Endothelial cell (in vitro differentiated cells): ENCODE measurements at regions not wholly inside any gene's neighbourhood (a gene's known extent, or its start where the extent isn't known, plus 50 kb on each side); places are given as distances from the start of the nearest gene placed in this dataset.

Experiments used
- DNase-seq: peaks from one replicate; pipeline ENCODE4 v3.0.0; 2021; ENCODE audit warnings: low spot score
- H3K27ac Mint-ChIP-seq: one replicate; pipeline ENCODE4 v1.8.0; 2021; ENCODE audit warnings: mixed read lengths, inconsistent platforms; ENCODE audit not compliant: unreplicated experiment
- H3K27me3 Mint-ChIP-seq: one replicate; pipeline ENCODE4 v1.8.0; 2021; ENCODE audit warnings: mild to moderate bottlenecking, moderate library complexity, mixed read lengths, inconsistent platforms; ENCODE audit not compliant: unreplicated experiment
- H3K36me3 Mint-ChIP-seq: one replicate; pipeline ENCODE4 v1.8.0; 2021; ENCODE audit warnings: mild to moderate bottlenecking, low read depth, mixed read lengths, inconsistent platforms; ENCODE audit not compliant: unreplicated experiment
- H3K4me1 Mint-ChIP-seq: one replicate; pipeline ENCODE4 v1.8.0; 2021; ENCODE audit warnings: mild to moderate bottlenecking, mixed read lengths, inconsistent platforms; ENCODE audit not compliant: unreplicated experiment
- H3K4me3 Mint-ChIP-seq: one replicate; pipeline ENCODE4 v1.8.0; 2021; ENCODE audit warnings: mild to moderate bottlenecking, mixed read lengths, inconsistent platforms; ENCODE audit not compliant: unreplicated experiment
- H3K9me3 Mint-ChIP-seq: one replicate; pipeline ENCODE4 v1.8.0; 2021; ENCODE audit warnings: mixed read lengths, inconsistent platforms; ENCODE audit not compliant: unreplicated experiment
- CTCF ChIP-seq: fragments of 200-600 bp; sonication (generic); IDR thresholded peaks from one replicate; pipeline ENCODE4 v1.5.0; 2021; ENCODE audit warnings: antibody characterized with exemption; ENCODE audit not compliant: unreplicated experiment

- peaks cover 28% of the 10 kb centered on the region for H3K36me3 Mint-ChIP-seq
- H3K27me3 Mint-ChIP-seq = no peaks in the 10 kb centered on the region
- TF ChIP-seq CTCF = no peak
- no peak for DNase-seq
- H3K9me3 Mint-ChIP-seq = no peaks in the 10 kb centered on the region
- H3K4me3 Mint-ChIP-seq = no peak overlapping the region
- peaks cover 28% of the 10 kb centered on the region for H3K4me1 Mint-ChIP-seq
- no peak overlapping the region for H3K27ac Mint-ChIP-seq
Observed at GRCh38 chr18:23359421-23359820, 93.7 kb upstream of the RIOK3 start.

DNA sequence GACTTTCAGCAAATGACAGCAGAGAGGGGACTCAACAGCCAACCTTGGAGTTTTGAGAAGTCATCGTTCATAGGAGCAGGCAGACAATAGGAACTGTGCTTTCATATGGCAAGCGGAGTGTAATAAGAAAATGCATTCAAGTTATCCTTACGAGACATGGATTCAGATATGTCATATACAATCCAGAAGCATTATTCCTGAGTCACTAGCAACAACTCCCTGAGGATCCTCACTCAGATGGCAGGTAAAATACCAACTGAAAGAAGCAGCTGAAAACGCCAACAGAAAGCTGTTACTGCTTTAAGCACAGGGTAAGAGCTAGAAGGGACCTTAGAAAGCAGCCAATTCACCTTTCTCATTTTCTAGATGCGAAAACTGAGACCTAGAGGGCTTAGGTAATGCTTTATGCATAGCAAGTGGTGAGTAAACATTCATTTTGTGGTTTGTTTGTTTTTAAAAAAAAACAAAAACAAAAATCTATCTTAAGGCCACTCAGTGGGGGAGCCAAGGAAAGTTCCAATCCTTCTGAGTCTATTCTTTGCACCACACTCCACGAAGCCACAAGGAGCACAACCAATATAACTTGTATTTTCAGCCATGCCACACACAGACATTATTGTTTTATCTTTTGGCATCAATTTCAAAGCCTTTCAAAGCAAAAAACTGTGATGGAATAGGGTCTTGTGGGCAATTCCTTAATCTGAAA, 89.1 kb upstream of the RIOK3 start:
- peaks cover 4% of the 10 kb centered on the region for H3K36me3 Mint-ChIP-seq
- no peaks in the 10 kb centered on the region for H3K9me3 Mint-ChIP-seq
- H3K4me1 Mint-ChIP-seq = peaks cover 6% of the 10 kb centered on the region
- no peak overlapping the region for H3K4me3 Mint-ChIP-seq
- H3K27ac Mint-ChIP-seq = no peak overlapping the region
- H3K27me3 Mint-ChIP-seq = no peaks in the 10 kb centered on the region
- TF ChIP-seq CTCF = no peak
- no peak for DNase-seq

- no peak overlapping the region for H3K27ac Mint-ChIP-seq
- no peak for DNase-seq
- H3K36me3 Mint-ChIP-seq = peaks cover 4% of the 10 kb centered on the region
Observed at GRCh38 chr18:23365602-23366001, 87.5 kb upstream of the RIOK3 start.

GRCh38 chr18:23369266-23369665, 83.8 kb upstream of the RIOK3 start:
- Mint-ChIP-seq H3K27me3 (peaks cover 5% of the 10 kb centered on the region), H3K9me3 (no peaks in the 10 kb centered on the region), H3K36me3 (no peaks in the 10 kb centered on the region), H3K4me1 (peaks cover 20% of the 10 kb centered on the region), H3K27ac (no peak overlapping the region), H3K4me3 (no peak overlapping the region)
- DNase-seq = no peak
- TF ChIP-seq CTCF = no peak

More at GRCh38 chr18:23365602-23366001, 87.5 kb upstream of the RIOK3 start:
- H3K27me3 Mint-ChIP-seq = no peaks in the 10 kb centered on the region
- no peak for TF ChIP-seq CTCF
- H3K4me1 Mint-ChIP-seq = peaks cover 3% of the 10 kb centered on the region
- H3K4me3 Mint-ChIP-seq = no peak overlapping the region
- H3K9me3 Mint-ChIP-seq = no peaks in the 10 kb centered on the region

DNA sequence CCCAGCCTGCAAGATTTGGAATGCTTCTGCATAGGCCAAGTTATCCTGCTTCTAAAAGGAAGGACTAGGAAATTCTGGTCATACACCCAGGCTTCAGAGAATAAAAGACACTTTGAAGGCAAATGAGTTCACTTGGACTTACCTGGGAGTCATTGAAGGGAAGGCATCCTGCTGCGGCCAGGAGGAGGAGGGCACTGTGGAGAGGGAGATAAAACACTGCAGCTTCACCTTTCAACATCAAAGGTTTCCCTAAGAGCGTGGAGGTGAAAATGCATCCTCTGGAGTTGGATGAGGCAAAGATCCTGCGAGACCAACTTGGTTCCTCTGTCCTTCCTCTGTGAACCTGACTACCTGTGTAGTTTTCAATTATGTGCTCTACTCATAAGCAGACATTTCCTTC, 79.5 kb upstream of the RIOK3 start:
- DNase-seq = no peak
- Mint-ChIP-seq H3K36me3 (no peaks in the 10 kb centered on the region), H3K27me3 (peaks cover 5% of the 10 kb centered on the region)

More for the DNA sequence above, 79.5 kb upstream of the RIOK3 start:
- peaks cover 21% of the 10 kb centered on the region for H3K4me1 Mint-ChIP-seq
- no peak overlapping the region for H3K27ac Mint-ChIP-seq
- H3K4me3 Mint-ChIP-seq = no peak overlapping the region
- no peaks in the 10 kb centered on the region for H3K9me3 Mint-ChIP-seq
- no peak for TF ChIP-seq CTCF
